Stomach smooth muscle (tissue), 2 donors: ENCODE measurements at regions not wholly inside any gene's neighbourhood (a gene's known extent, or its start where the extent isn't known, plus 50 kb on each side); places are given as distances from the start of the nearest gene placed in this dataset.

Source experiments
- H3K27ac ChIP-seq: one replicate; pipeline ENCODE4 v1.7.0; 2013; ENCODE audit warnings: mild to moderate bottlenecking, low read length, inconsistent platforms
- H3K27me3 ChIP-seq, 2 donors: one replicate each; pipeline ENCODE4 v1.7.0; 2013; ENCODE audit warnings: low read length in 2 of 2; ENCODE audit not compliant: insufficient read depth in 2 of 2, control insufficient read depth in 1 of 2
- H3K36me3 ChIP-seq, 2 donors: one replicate each; pipeline ENCODE4 v1.7.0; 2013; ENCODE audit warnings: low read length in 2 of 2; ENCODE audit not compliant: control insufficient read depth in 2 of 2, insufficient read depth in 2 of 2
- H3K4me1 ChIP-seq: one replicate; pipeline ENCODE4 v1.7.0; 2013; ENCODE audit warnings: low read length; ENCODE audit not compliant: control insufficient read depth, insufficient read depth
- H3K4me3 ChIP-seq, 2 donors: one replicate each; pipeline ENCODE4 v1.7.0; 2013; ENCODE audit warnings: low read length in 2 of 2
- H3K9ac ChIP-seq, 2 donors: one replicate each; pipeline ENCODE4 v1.7.0; 2013; ENCODE audit warnings: low read length in 2 of 2, mild to moderate bottlenecking in 1 of 2
- H3K9me3 ChIP-seq, 2 donors: one replicate each; pipeline ENCODE4 v1.7.0; 2013; ENCODE audit warnings: low read length in 2 of 2; ENCODE audit not compliant: control insufficient read depth in 2 of 2
- donor health status: healthy.
- donor health status: Pancreatic carcinoma.

DNA sequence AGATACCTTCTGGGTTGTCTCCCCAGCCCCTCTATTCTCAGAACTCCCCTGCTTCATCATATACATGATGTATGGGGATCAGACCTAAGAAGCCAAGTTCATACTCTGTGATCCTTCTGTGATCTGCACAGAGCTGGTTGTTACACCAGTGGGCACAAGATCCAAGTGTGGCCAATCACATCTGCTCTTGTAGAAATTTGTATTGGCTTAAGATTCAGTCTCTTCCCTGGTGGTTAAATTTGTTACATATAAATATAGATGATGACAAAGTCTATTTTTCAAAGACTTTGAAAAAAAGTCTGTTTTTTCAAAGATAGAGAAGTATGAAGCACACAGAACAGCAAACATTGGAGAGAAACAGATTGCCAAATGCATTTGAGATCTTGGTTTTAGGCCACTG, 135.8 kb upstream of the FGGY start:
- Histone ChIP-seq H3K9me3 (no peaks in the 10 kb centered on the region), H3K4me3 (no peak overlapping the region), H3K9ac (no peak overlapping the region), H3K27ac (no peak overlapping the region), H3K36me3 (no peaks in the 10 kb centered on the region), H3K27me3 (no peaks in the 10 kb centered on the region), H3K4me1 (no peaks in the 10 kb centered on the region)

GRCh38 chr1:59162665-59163064, 134.2 kb upstream of the FGGY start:
- no peaks in the 10 kb centered on the region for H3K4me1 ChIP-seq
- H3K9me3 ChIP-seq, result no peaks in the 10 kb centered on the region
- H3K27ac ChIP-seq, result no peak overlapping the region
- no peaks in the 10 kb centered on the region for H3K27me3 ChIP-seq
- no peaks in the 10 kb centered on the region for H3K36me3 ChIP-seq
- no peak overlapping the region for H3K9ac ChIP-seq
- H3K4me3 ChIP-seq, result no peak overlapping the region

DNA sequence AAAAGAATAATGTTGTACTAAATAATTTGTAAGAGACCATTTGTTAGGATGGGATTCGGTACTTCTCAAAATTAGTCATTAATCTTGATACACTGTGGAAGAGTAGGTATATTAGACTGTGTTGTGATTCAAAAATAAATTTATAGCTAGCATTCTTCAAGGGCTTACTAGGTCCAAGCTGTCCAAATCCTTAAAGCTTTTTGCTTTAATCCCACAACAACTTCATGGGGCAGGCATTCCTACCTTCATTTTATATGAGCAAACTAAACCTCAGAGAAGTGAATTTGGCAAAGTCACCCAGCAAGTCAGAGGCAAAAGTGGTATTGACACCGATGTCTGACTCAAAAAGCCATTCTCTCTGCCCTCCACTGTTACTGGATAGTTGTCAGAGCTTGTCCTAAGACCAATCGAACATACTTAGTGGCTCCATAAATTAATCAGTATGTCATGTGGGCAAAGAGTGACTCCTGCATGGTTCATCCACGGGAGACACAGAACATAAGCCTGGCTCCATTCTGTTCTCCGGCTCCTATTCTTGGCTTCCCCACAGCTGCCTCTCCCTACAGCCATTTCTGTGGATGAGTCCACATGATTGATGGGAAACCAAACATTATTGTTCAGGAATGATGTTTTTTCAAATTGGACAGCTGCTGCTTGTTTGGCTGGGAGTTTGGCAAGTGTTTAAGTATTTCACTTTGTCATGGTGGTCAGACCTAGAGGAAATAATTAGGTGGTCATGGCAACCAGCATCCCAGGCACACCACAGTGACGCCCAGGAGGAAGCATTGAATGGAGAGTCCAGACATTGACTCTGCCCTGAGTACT, 133.4 kb upstream of the FGGY start:
- no peaks in the 10 kb centered on the region for H3K4me1 ChIP-seq
- H3K27ac ChIP-seq, result no peak overlapping the region
- H3K36me3 ChIP-seq, result no peaks in the 10 kb centered on the region
- no peak overlapping the region for H3K9ac ChIP-seq
- no peaks in the 10 kb centered on the region for H3K27me3 ChIP-seq
- no peak overlapping the region for H3K4me3 ChIP-seq
- H3K9me3 ChIP-seq, result no peaks in the 10 kb centered on the region

DNA sequence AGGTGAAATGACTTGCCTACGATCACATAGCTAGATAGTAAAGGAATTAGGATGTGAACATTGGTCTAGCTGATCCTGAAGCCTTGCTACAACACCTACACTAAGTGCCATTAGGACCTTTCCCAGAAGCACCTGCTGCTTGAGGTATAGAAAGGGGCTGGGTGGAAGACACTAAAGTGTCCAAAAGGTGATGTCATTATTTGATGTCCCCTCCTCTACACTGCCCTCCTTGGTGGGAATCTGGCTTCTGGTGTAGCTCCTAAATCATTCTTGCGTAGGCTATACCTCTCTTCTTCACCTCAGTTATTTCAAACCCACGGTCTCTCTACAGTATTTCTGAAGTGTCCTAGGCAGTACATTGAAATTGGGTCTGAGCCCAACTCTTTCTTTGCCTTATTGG, 132.5 kb upstream of the FGGY start:
- H3K27me3 ChIP-seq, result no peaks in the 10 kb centered on the region
- H3K4me1 ChIP-seq, result no peaks in the 10 kb centered on the region
- no peak overlapping the region for H3K4me3 ChIP-seq
- no peak overlapping the region for H3K27ac ChIP-seq
- no peak overlapping the region for H3K9ac ChIP-seq
- H3K9me3 ChIP-seq, result no peaks in the 10 kb centered on the region
- H3K36me3 ChIP-seq, result no peaks in the 10 kb centered on the region

- Histone ChIP-seq H3K9me3 (no peaks in the 10 kb centered on the region), H3K36me3 (no peaks in the 10 kb centered on the region), H3K4me3 (no peak overlapping the region), H3K4me1 (no peaks in the 10 kb centered on the region), H3K27me3 (no peaks in the 10 kb centered on the region), H3K27ac (no peak overlapping the region), H3K9ac (no peak overlapping the region)
These were observed 131.5 kb upstream of the FGGY start for GRCh38 chr1:59165353-59165752.

DNA sequence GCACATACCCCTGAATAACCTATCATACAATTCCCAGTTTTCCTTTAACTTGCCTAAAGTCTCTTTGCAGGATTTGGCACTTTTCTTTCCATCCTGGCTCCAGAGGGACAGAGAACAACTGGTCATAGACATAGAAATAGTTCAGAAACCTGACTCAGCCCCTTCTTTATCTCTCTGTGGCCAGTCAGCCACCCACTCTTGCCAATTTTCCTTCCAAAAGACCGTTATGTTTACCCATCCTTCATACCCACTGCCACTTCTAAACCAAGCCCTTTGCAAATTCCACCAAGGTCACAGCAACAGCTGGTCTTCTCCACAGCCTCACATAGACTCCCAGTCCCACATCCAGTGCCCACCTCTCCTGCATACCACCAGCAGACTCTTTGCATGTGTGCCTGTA, 127.2 kb upstream of the FGGY start:
- no peaks in the 10 kb centered on the region for H3K36me3 ChIP-seq
- no peaks in the 10 kb centered on the region for H3K4me1 ChIP-seq
- H3K9ac ChIP-seq, result no peak overlapping the region
- H3K27me3 ChIP-seq, result no peaks in the 10 kb centered on the region
- H3K27ac ChIP-seq, result no peak overlapping the region
- no peaks in the 10 kb centered on the region for H3K9me3 ChIP-seq
- no peak overlapping the region for H3K4me3 ChIP-seq

DNA sequence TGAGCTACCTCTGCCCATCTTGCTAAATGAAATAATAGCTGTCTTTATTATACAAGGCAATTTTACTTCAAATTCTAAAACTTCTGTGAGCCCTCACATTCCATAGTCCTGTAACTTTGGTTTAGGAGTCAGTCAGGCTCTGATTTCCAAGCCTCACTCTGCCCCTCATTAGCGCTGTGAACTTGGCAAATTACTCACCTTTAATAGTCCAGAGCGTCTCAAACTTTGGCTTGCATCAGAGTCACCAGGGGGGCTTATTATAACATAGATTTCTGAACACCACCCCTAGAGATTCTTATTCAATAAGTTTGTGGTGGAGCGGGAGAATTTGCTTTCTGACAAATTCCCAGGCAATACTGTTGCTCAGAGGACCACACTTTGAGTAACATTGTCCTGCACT, 126.2 kb upstream of the FGGY start:
- H3K4me3 ChIP-seq, result no peak overlapping the region
- no peaks in the 10 kb centered on the region for H3K9me3 ChIP-seq
- H3K36me3 ChIP-seq, result no peaks in the 10 kb centered on the region
- H3K9ac ChIP-seq, result no peak overlapping the region
- H3K27ac ChIP-seq, result no peak overlapping the region
- H3K4me1 ChIP-seq, result no peaks in the 10 kb centered on the region
- no peaks in the 10 kb centered on the region for H3K27me3 ChIP-seq

DNA sequence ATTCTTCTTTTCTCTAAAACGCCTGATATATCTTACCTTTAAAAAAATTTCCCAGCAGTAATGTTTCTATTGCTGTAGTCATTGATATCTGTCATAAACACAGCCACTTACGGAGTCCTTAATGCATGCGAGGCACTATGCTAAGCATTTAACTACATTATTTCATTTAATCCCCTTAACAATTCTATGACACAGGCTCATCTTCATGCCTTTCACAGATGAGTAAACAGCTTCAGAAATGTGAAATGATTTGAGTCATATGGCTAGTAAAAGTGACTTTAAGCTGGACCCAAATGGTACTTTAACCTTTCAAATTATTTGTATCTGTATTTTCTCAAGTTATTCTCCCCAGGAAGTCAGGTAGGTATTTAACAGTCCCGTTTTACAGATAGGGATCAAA, 125.1 kb upstream of the FGGY start:
- Histone ChIP-seq H3K9ac (no peak overlapping the region), H3K36me3 (no peaks in the 10 kb centered on the region), H3K27ac (no peak overlapping the region), H3K4me1 (no peaks in the 10 kb centered on the region), H3K27me3 (no peaks in the 10 kb centered on the region), H3K4me3 (no peak overlapping the region), H3K9me3 (no peaks in the 10 kb centered on the region)

DNA sequence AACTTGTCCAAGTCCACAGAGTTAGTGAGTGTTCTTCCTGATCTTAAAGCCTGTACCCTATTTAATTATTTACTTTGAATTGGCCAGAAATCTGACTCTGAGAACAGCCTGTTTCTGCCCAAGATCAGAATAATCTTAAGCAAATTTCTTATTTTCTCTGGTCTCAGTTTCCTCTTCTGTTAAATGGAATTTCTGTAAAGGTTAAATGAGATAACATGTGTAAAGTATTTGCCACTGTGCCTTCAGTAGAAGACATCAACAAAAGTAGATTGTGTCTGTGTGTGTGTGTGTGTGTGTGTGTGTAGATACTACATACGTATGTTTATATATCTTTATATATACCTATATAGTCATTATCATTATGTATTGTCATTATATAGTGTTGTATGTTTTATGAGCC, 124.2 kb upstream of the FGGY start:
- Histone ChIP-seq H3K9me3 (no peaks in the 10 kb centered on the region), H3K36me3 (no peaks in the 10 kb centered on the region), H3K27me3 (no peaks in the 10 kb centered on the region), H3K27ac (no peak overlapping the region), H3K4me1 (no peaks in the 10 kb centered on the region), H3K9ac (no peak overlapping the region), H3K4me3 (no peak overlapping the region)

- no peaks in the 10 kb centered on the region for H3K9me3 ChIP-seq
- no peaks in the 10 kb centered on the region for H3K36me3 ChIP-seq
- H3K4me1 ChIP-seq, result no peaks in the 10 kb centered on the region
- no peaks in the 10 kb centered on the region for H3K27me3 ChIP-seq
- H3K4me3 ChIP-seq, result no peak overlapping the region
- no peak overlapping the region for H3K9ac ChIP-seq
- H3K27ac ChIP-seq, result no peak overlapping the region
These were observed 123.2 kb upstream of the FGGY start for GRCh38 chr1:59173721-59174120.

DNA sequence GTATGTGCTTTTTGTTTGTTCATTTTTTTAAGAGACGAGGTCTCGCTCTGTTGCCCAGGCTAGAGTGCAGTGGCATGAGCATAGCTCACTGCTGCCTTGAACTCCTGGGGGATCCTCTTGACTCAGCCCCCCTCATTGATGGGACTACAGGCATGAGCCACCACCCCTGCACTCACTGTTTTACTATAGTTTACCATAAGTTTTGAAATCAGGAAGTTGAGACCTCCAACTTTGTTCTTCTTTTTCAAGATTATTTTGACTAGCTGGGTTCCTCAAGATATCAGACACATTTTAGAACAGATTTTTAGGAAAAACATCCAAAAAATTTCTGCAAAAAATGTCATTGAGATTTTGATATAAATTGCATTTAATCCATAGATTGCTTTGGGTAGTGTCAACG, 120.4 kb upstream of the FGGY start:
- Histone ChIP-seq H3K27ac (no peak overlapping the region), H3K27me3 (no peaks in the 10 kb centered on the region), H3K36me3 (no peaks in the 10 kb centered on the region), H3K4me3 (no peak overlapping the region), H3K9ac (no peak overlapping the region), H3K4me1 (peaks cover 4% of the 10 kb centered on the region), H3K9me3 (no peaks in the 10 kb centered on the region)
